ENCODE measurements at regions not wholly inside any gene's neighbourhood (a gene's known extent, or its start where the extent isn't known, plus 50 kb on each side); places are given as distances from the start of the nearest gene placed in this dataset.

- no peak overlapping the region for H3K27ac ChIP-seq
- TF ChIP-seq ZFX (IDR thresholded peaks at IDR 0.05) (no peak), CTCF (conservative IDR thresholded peaks at IDR 0.05) (no peak)
These were observed 232.3 kb upstream of the MEIS1 start for GRCh38 chr2:66202586-66202985.

- no peak overlapping the region for H3K27ac ChIP-seq
- TF ChIP-seq ZFX (IDR thresholded peaks at IDR 0.05) (no peak), CTCF (conservative IDR thresholded peaks at IDR 0.05) (no peak)
These were observed 233.7 kb upstream of the MEIS1 start for GRCh38 chr2:66201242-66201641.

GRCh38 chr2:66198873-66199272 lies 236.1 kb upstream of the MEIS1 start:
- H3K27ac ChIP-seq = no peak overlapping the region
- TF ChIP-seq ZFX (IDR thresholded peaks at IDR 0.05) (no peak), CTCF (conservative IDR thresholded peaks at IDR 0.05) (no peak)

- TF ChIP-seq ZFX (IDR thresholded peaks at IDR 0.05) (no peak), CTCF (conservative IDR thresholded peaks at IDR 0.05) (no peak)
- H3K27ac ChIP-seq = no peak overlapping the region
These were observed 242.0 kb upstream of the MEIS1 start for GRCh38 chr2:66192888-66193287.

GRCh38 chr2:66191311-66191710 lies 243.6 kb upstream of the MEIS1 start:
- H3K27ac ChIP-seq = no peak overlapping the region
- no peak for TF ChIP-seq ZFX (IDR thresholded peaks at IDR 0.05)
- no peak for TF ChIP-seq CTCF (conservative IDR thresholded peaks at IDR 0.05)

- no peak overlapping the region for H3K27ac ChIP-seq
- TF ChIP-seq CTCF (conservative IDR thresholded peaks at IDR 0.05) = no peak
- no peak for TF ChIP-seq ZFX (IDR thresholded peaks at IDR 0.05)
These were observed 245.4 kb upstream of the MEIS1 start for GRCh38 chr2:66189553-66189952.

- H3K27ac ChIP-seq = no peak overlapping the region
- TF ChIP-seq ZFX (IDR thresholded peaks at IDR 0.05) (no peak), CTCF (conservative IDR thresholded peaks at IDR 0.05) (no peak)
These were observed 248.4 kb upstream of the MEIS1 start for GRCh38 chr2:66186537-66186936.

Measured in C4-2B (cell line).